Coronary artery (tissue), 2 donors: ENCODE measurements at regions not wholly inside any gene's neighbourhood (a gene's known extent, or its start where the extent isn't known, plus 50 kb on each side); places are given as distances from the start of the nearest gene placed in this dataset.
"Not testable (repeated sequence)": the region's sequence is repeated elsewhere in the genome, so short reads cannot be mapped to it uniquely, and the experiment has no call there.

Source experiments
- DNase-seq: peaks from one replicate; pipeline ENCODE4 v3.0.0-alpha.2; 2017; ENCODE audit warnings: low spot score
- H3K27ac ChIP-seq, 2 donors: fragments of 200-600 bp; sonication (generic); one replicate each; pipeline ENCODE4 v1.5.1; 2016 to 2019
- H3K4me3 ChIP-seq: fragments of 200-600 bp; sonication (generic); 2 replicates; pipeline ENCODE4 v1.5.1; 2016; ENCODE audit warnings: mild to moderate bottlenecking, moderate library complexity
- CTCF ChIP-seq: fragments of 200-600 bp; sonication (generic); IDR thresholded peaks from one replicate; pipeline ENCODE4 v1.5.1; 2019; ENCODE audit warnings: antibody characterized with exemption

- Histone ChIP-seq H3K4me3 (no peak overlapping the region), H3K27ac (no peak overlapping the region)
- DNase-seq = no peak
- no peak for TF ChIP-seq CTCF
Observed at GRCh38 chr16:72467157-72467759, 295.3 kb upstream of the PMFBP1 start.

- TF ChIP-seq CTCF = no peak
- DNase-seq = no peak
- no peak overlapping the region for H3K4me3 ChIP-seq
- H3K27ac ChIP-seq = no peak overlapping the region
Observed at GRCh38 chr16:72464597-72465368, 292.8 kb upstream of the PMFBP1 start.

- Histone ChIP-seq H3K4me3 (no peak overlapping the region), H3K27ac (no peak overlapping the region)
- no peak for DNase-seq
- TF ChIP-seq CTCF = no peak
Observed at GRCh38 chr16:72464052-72464451, 292.1 kb upstream of the PMFBP1 start.

GRCh38 chr16:72458035-72458434 lies 286.1 kb upstream of the PMFBP1 start:
- DNase-seq = no peak
- Histone ChIP-seq H3K4me3 (no peak overlapping the region), H3K27ac (no peak overlapping the region)
- no peak for TF ChIP-seq CTCF

- Histone ChIP-seq H3K4me3 (no peak overlapping the region), H3K27ac (no peak overlapping the region)
- DNase-seq = no peak
- TF ChIP-seq CTCF = no peak
Observed at GRCh38 chr16:72457243-72457940, 285.4 kb upstream of the PMFBP1 start.

GRCh38 chr16:72455743-72456659 lies 284.0 kb upstream of the PMFBP1 start:
- no peak for DNase-seq
- no peak for TF ChIP-seq CTCF
- H3K27ac ChIP-seq = no peak overlapping the region
- H3K4me3 ChIP-seq = no peak overlapping the region

- not testable (repeated sequence) for H3K4me3 ChIP-seq, DNase-seq, H3K27ac ChIP-seq
Observed at GRCh38 chr16:72453856-72454255, 281.9 kb upstream of the PMFBP1 start.
